GM19043 (cell line): ENCODE measurements at regions not wholly inside any gene's neighbourhood (a gene's known extent, or its start where the extent isn't known, plus 50 kb on each side); places are given as distances from the start of the nearest gene placed in this dataset.

Experiments
- ATAC-seq: cut with Tn5 transposase; IDR thresholded peaks from one replicate; pipeline ENCODE4 v1.9.1; 2021; ENCODE audit warnings: low read depth; ENCODE audit not compliant: unreplicated experiment

DNA sequence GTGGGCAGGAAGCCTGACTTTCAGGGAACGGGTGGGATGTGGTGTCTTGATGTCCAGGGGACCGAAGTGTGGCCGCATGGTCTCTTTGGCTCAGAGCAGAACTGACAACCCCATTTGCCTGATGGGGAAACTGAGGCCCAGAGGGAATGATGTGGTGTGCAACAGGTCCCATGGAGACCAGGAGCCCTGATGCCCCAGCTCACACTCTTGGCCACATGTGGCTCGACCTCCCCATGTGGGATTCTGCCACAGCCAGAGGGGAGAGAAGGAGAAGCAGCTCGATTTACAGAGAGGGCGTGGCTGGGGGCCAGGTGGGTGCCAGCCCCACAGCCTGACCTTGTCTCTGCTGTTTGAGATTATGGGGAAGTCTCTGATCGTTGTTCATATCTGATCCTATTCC is 128.1 kb downstream of the TEX29 start:
- ATAC-seq = no peak

DNA sequence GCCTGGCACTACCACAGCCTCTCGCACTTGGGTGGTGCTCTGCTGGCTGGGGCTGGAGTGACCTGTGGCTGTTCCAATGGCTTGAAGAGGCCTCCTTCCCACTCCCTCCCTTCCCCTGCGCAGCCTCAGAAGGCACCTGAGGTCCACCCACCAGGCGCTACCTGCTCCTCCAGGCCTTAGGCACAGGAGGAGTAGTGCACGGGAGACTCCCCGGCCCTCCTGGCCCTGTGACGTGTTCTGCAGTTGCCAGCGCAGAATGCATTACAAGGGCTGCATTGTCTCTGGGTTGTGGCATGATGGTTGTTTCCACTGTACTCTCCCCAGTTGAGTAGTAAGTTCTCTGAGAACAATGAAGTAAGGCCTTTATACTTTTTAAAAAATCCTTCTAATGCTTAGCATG is 128.6 kb downstream of the TEX29 start:
- ATAC-seq = no peak

GRCh38 chr13:111451402-111451801 is 131.0 kb downstream of the TEX29 start:
- ATAC-seq = no peak

DNA sequence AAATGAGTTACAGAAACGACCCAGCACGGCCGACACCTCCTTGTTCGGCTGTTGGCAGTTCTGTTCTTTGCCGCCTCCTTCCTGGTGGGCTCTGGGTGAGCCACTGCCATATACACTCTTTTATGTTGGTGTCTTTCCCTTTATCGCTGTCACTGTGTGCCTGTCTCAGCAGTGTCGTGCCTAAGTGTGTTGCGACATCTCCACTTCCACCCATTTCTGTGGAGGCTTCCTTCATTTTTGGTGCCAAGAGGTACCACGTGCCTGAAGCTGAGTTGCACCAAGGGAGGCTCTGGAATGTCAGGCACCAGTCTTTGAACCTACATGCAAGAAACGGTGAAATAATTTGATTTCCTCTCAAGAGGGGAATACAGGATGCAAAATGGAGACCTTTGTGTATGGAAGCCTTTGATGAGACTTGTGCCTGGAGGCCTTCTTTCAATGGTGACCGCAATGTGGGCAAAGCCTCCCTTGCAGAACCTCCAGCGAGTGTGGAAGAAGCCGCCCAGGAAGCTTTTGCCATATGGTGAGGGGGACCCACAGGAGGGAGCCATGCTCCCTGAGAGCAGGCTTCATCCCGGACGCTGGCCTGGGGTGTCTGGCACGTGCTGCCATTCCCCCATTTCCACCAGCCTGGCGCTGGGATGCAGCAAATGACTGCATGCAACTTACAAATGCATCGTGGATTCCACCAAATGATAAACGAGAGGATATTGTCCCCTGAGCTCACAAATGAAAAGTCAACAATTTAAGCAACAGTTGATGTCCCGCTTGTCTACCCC is 136.2 kb downstream of the TEX29 start:
- ATAC-seq = no peak

DNA sequence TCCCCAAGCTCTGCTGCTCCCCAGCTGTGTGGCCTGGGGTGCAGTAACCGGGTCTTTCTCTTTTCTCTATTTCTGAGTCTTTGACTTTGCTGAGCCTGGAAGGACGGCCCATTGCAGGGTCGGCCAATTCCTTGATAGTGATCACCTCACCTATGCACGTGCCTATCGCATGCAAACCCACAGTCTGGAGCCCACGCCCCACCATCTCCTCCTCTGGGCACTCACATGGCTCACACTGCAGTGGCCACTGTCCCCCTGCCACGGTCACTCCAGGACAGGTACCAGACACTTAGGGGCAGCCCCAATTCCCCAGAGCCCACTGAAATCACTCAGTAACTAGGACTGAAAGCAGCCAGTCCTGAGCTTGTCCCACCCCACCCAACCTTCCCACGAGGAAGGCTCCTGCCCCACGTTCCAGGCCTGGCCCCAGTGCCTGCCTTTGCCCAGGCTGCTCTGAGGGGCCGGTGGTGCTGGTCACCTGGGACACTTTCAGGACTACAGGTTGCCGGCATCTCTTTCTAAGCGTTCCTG is 137.6 kb downstream of the TEX29 start:
- ATAC-seq = no peak

DNA sequence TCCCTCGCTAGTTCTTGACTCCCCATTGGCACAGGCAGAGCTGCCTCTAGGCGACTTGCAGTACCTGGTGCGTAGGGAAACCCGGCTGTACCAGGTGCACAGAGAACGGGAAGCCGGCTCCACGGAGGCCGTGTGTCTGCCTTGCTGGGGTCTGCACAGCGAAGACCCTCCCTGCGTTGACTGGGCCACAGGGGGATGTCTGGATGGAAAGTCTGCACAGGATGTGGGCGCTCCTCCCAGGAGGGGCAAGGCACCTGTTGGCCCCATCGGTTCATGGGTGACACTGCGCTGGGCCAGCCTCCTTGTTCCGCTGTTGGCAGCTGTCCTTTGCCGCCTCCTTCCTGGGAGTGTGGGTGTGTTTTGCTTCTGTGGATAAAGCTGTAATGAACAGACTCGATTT is 138.3 kb downstream of the TEX29 start:
- ATAC-seq = no peak

DNA sequence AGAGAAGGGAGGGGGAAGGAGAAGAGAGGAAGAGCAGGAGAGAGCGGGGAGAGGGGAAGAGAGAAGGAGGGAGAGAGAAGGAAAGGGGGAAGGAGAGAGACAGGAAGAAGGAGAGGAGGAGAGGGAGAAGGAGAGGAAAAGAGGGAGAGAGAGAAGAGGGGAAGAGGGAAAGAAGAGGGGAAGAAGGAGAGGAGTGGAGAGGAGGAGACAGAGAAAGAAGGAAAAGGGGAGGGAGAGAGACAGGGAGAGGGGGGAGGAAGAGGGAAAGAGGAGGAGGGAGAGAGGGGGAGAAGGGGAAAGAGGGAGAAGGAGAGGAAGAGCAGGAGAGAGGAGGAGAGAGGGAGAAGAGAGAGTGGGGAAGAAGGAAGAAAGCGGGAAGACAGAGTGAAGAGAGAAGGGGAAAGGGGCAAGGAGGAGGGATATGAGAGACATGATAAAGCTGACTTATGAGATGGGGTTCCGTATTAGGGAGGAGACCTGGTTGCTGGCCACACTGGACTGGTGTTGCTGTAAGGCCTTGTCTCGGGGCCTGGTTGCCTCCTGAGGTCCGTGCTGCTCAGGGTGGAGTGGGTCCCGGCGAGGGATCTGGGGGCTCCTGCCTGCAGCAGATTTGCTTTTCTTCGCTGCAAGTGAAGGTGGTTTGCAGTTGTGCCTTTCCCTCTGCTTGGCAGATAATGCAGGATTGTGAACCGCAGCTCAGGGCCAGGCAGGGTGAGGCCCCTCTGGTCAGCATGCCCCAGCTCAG is 139.5 kb downstream of the TEX29 start:
- no peak for ATAC-seq

GRCh38 chr13:111460548-111461444 is 140.4 kb downstream of the TEX29 start:
- ATAC-seq = no peak

- ATAC-seq = no peak
Measured at GRCh38 chr13:111461445-111462149, 141.2 kb downstream of the TEX29 start.

DNA sequence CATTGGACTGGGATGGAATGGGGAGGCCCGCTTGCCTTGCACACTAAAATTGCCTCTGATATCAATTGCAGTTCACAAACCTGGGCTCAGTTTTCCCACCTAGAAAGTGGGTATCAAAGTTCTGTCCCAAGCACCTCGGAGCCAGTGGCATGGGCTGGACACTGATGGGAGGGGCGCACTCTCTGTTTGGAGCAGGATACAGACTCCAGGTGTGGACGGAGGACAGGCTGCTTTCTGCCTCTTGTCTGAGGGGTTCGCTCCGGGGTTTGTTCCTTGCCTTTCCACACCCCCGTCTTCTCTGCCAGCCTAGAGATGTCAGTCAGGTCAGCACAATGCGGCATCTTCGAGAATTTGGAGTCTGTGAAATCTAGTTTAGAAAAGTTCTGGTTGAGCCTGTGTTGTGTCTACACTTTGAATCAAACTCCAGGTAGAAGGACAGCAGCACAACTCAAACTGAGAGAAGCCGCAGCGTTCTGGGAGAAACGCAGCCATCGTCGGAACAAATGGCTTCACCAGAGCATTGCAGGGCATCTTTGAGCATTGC is 141.9 kb downstream of the TEX29 start:
- ATAC-seq = no peak

DNA sequence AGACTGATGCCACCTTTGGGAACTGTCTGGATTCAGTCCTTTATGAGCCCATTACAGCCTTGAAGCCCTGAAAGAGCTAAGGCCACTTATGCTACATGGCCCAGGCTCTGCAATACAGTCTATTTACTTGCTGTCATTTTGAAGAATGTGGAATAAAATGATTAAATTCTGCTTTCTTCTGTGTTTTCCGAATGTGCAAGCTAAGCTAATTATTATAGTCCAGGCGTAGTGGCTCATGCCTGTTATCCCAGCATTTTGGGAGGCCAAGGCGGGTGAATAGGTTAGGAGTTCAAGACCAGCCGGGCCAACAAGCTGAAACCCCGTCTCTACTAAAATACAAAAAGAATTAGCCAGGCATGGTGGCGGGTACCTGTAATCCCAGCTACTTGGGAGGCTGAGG is 142.5 kb downstream of the TEX29 start:
- no peak for ATAC-seq

GRCh38 chr13:111467111-111467890 is 146.9 kb downstream of the TEX29 start:
- no peak for ATAC-seq

- ATAC-seq = no peak
Measured at GRCh38 chr13:111468037-111468959, 147.9 kb downstream of the TEX29 start.

DNA sequence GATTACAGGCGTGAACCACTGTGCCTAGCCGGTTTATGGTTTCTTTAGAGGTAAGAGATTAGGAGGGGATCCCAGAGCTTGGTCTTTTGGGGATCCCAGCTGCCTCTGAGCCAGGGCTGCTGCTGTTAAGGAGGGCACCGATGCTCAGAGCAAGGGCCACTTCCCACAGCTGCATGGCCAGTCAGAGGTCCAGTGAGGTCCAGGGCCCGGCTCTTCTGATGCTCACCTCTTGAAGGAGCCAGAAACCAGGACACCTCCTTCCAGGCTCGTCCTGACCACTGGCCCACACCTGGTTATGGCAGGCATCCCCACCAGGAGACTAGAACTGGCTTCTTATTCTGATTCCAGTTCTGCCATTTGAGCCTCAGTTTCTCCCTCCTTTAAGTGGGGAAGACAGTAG is 149.0 kb downstream of the TEX29 start:
- no peak for ATAC-seq

GRCh38 chr13:111469916-111470506 is 149.6 kb downstream of the TEX29 start:
- ATAC-seq = no peak

GRCh38 chr13:111470933-111471332 is 150.5 kb downstream of the TEX29 start:
- ATAC-seq = no peak

DNA sequence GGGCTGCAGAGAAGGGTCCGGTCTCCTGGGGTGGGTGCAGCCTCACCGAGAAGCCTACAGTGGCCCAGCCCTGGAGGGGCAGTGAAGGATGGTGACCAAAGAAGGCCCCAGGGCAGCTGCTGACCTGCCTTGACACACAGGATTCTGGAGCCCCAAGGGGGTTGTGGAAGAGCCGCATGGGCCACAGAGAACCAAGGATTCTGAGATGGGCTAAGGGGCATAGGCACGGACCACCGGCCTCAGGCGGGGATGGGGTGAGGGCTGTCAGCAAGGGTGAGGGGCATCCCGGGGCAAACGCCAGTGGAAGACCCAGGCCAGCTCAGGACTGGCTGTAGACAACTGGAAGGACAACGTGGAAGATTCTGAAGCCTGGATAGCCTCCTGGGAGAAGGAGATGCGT is 151.6 kb downstream of the TEX29 start:
- ATAC-seq = no peak
